ENCODE measurements at regions not wholly inside any gene's neighbourhood (a gene's known extent, or its start where the extent isn't known, plus 50 kb on each side); places are given as distances from the start of the nearest gene placed in this dataset.

GRCh38 chr10:4482659-4483058 lies 343.3 kb upstream of the AKR1E2 start:
- H3K4me1 Mint-ChIP-seq (ENCODE audit: low read depth, unreplicated experiment): no peaks in the 10 kb centered on the region
- H3K36me3 Mint-ChIP-seq (ENCODE audit: insufficient read depth, unreplicated experiment): no peaks in the 10 kb centered on the region

GRCh38 chr10:4481192-4481591 lies 344.8 kb upstream of the AKR1E2 start:
- no peak overlapping the region for H3K4me3 Mint-ChIP-seq (ENCODE audit: low read depth, unreplicated experiment)
- TF ChIP-seq, protein P1, sequence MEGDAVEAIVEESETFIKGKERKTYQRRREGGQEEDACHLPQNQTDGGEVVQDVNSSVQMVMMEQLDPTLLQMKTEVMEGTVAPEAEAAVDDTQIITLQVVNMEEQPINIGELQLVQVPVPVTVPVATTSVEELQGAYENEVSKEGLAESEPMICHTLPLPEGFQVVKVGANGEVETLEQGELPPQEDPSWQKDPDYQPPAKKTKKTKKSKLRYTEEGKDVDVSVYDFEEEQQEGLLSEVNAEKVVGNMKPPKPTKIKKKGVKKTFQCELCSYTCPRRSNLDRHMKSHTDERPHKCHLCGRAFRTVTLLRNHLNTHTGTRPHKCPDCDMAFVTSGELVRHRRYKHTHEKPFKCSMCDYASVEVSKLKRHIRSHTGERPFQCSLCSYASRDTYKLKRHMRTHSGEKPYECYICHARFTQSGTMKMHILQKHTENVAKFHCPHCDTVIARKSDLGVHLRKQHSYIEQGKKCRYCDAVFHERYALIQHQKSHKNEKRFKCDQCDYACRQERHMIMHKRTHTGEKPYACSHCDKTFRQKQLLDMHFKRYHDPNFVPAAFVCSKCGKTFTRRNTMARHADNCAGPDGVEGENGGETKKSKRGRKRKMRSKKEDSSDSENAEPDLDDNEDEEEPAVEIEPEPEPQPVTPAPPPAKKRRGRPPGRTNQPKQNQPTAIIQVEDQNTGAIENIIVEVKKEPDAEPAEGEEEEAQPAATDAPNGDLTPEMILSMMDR (IDR thresholded peaks at IDR 0.05; ENCODE audit: unreplicated experiment): no peak
- H3K27me3 Mint-ChIP-seq (ENCODE audit: unreplicated experiment): no peaks in the 10 kb centered on the region
- CTCF ChIA-PET: no interaction called here
- H3K36me3 Mint-ChIP-seq (ENCODE audit: insufficient read depth, unreplicated experiment): no peaks in the 10 kb centered on the region
- H3K4me1 Mint-ChIP-seq (ENCODE audit: low read depth, unreplicated experiment): peaks cover 1% of the 10 kb centered on the region
- H3K27ac Mint-ChIP-seq (ENCODE audit: unreplicated experiment): no peak overlapping the region
- intact Hi-C loops (cut with micrococcal nuclease; ENCODE audit: unreplicated experiment): no loop called here
- peaks cover 2% of the 10 kb centered on the region for H3K9me3 Mint-ChIP-seq (ENCODE audit: low read depth, unreplicated experiment)
- no TSS peak for BruUV-seq (replicated peaks)
- no peak for DNase-seq

More at GRCh38 chr10:4482659-4483058, 343.3 kb upstream of the AKR1E2 start:
- no peak overlapping the region for H3K27ac Mint-ChIP-seq (ENCODE audit: unreplicated experiment)
- TF ChIP-seq, protein P1 (IDR thresholded peaks at IDR 0.05; ENCODE audit: unreplicated experiment): no peak
- no peak overlapping the region for H3K4me3 Mint-ChIP-seq (ENCODE audit: low read depth, unreplicated experiment)
- CTCF ChIA-PET: no interaction called here
- BruUV-seq (replicated peaks): no TSS peak
- intact Hi-C loops (cut with micrococcal nuclease; ENCODE audit: unreplicated experiment): no loop called here
- H3K27me3 Mint-ChIP-seq (ENCODE audit: unreplicated experiment): peaks cover 5% of the 10 kb centered on the region
- H3K9me3 Mint-ChIP-seq (ENCODE audit: low read depth, unreplicated experiment): peaks cover 2% of the 10 kb centered on the region
- no peak for DNase-seq

- CTCF ChIA-PET: no interaction called here
- H3K4me3 Mint-ChIP-seq (ENCODE audit: low read depth, unreplicated experiment): no peak overlapping the region
- TF ChIP-seq, protein P1 (IDR thresholded peaks at IDR 0.05; ENCODE audit: unreplicated experiment): no peak
- no peaks in the 10 kb centered on the region for H3K27me3 Mint-ChIP-seq (ENCODE audit: unreplicated experiment)
- peaks cover 16% of the 10 kb centered on the region for H3K4me1 Mint-ChIP-seq (ENCODE audit: low read depth, unreplicated experiment)
- intact Hi-C loops (cut with micrococcal nuclease; ENCODE audit: unreplicated experiment): no loop called here
- H3K27ac Mint-ChIP-seq (ENCODE audit: unreplicated experiment): no peak overlapping the region
- no TSS peak for BruUV-seq (replicated peaks)
- H3K36me3 Mint-ChIP-seq (ENCODE audit: insufficient read depth, unreplicated experiment): no peaks in the 10 kb centered on the region
- peaks cover 5% of the 10 kb centered on the region for H3K9me3 Mint-ChIP-seq (ENCODE audit: low read depth, unreplicated experiment)
- no peak for DNase-seq
Observed at GRCh38 chr10:4479342-4479741, 346.7 kb upstream of the AKR1E2 start.

DNA sequence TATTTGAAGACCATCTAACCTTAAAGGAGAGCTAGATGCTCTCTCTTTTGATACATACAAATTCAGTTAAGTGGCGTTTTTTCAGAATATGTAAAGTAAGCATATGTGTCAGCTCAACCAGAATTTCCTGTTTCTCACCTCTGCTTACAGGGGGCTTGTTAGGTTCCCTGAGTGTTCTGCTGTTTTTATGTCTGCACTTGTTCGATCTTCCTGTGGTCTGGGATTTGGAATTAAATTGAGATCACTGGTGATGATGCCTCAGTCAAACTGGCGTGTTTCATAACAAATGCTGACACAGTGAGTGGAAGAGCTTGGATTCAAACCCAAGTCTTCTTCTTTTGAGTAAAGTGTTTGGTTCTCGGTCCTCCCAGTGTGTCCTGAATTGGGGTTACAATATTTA lies 348.3 kb upstream of the AKR1E2 start:
- DNase-seq: no peak
- CTCF ChIA-PET: no interaction called here
- TF ChIP-seq, protein P1 (IDR thresholded peaks at IDR 0.05; ENCODE audit: unreplicated experiment): no peak
- H3K4me1 Mint-ChIP-seq (ENCODE audit: low read depth, unreplicated experiment): peaks cover 21% of the 10 kb centered on the region
- intact Hi-C loops (cut with micrococcal nuclease; ENCODE audit: unreplicated experiment): no loop called here
- H3K27me3 Mint-ChIP-seq (ENCODE audit: unreplicated experiment): no peaks in the 10 kb centered on the region
- BruUV-seq (replicated peaks): no TSS peak
- no peak overlapping the region for H3K4me3 Mint-ChIP-seq (ENCODE audit: low read depth, unreplicated experiment)
- H3K9me3 Mint-ChIP-seq (ENCODE audit: low read depth, unreplicated experiment): peaks cover 5% of the 10 kb centered on the region
- H3K27ac Mint-ChIP-seq (ENCODE audit: unreplicated experiment): no peak overlapping the region
- H3K36me3 Mint-ChIP-seq (ENCODE audit: insufficient read depth, unreplicated experiment): no peaks in the 10 kb centered on the region

Data from Calu3 (cell line).